ENCODE measurements at regions not wholly inside any gene's neighbourhood (a gene's known extent, or its start where the extent isn't known, plus 50 kb on each side); places are given as distances from the start of the nearest gene placed in this dataset.

DNA sequence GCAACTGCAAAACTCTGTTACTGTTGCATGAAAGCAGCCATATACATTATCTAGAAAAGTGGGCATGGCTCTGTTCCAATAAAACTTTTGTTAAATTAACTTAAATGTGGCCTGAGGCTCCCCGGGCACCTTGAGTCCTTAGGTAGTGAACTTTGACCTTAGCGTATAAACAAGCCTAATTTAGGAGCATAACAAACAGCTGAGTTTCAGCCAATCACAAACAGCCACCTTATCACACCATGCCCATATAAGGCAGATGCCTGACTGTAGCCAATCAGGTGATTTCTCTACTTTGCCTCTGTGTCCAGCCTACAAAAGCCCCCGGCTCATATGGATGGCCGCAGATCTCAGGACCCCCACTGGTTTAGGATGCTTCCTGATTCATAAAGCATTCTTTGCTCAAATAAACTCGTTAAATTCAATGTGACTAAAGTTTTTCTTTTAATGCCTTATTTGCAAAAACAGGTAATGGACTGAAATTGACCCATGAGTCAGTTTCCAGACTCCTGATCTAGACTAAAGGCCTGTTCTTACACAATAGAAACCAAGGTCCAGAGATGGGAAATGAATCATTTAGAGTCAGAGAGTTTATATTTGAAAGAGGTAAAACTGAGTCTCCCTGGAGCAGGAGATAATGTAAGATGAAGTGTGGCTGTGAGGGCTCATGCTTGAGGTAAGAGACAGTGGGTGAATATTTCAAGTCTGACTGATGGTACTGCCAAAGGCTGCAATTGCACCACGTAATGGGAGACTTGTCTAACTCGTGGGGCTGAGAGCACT, 130.2 kb downstream of the FGF9 start:
- no peak overlapping the region for H3K27ac Mint-ChIP-seq
- no peaks in the 10 kb centered on the region for H3K36me3 Mint-ChIP-seq
- H3K27me3 Mint-ChIP-seq: peaks cover 8% of the 10 kb centered on the region
- no peak overlapping the region for H3K4me3 Mint-ChIP-seq
- no peaks in the 10 kb centered on the region for H3K9me3 Mint-ChIP-seq
- ATAC-seq: no peak
- H3K4me1 Mint-ChIP-seq: no peaks in the 10 kb centered on the region

DNA sequence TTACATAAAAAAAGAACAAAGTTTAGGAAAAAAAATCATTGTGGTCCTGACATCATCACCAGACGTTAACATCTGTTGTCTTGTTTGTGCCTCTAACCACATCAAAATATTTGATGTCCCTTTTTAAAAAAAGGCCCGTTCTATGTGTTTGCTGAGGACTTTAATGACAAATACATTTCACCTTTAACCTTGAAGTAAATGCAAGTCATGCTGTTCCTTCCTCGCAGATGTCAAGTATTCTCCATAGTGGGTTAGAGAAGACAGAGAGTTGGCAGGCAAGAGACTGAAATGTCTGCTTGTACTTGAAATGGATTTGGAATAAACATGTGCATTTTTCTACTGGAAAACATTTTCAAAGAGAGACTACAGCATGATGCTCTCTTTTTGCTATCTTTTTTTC, 134.9 kb downstream of the FGF9 start:
- no peaks in the 10 kb centered on the region for H3K9me3 Mint-ChIP-seq

DNA sequence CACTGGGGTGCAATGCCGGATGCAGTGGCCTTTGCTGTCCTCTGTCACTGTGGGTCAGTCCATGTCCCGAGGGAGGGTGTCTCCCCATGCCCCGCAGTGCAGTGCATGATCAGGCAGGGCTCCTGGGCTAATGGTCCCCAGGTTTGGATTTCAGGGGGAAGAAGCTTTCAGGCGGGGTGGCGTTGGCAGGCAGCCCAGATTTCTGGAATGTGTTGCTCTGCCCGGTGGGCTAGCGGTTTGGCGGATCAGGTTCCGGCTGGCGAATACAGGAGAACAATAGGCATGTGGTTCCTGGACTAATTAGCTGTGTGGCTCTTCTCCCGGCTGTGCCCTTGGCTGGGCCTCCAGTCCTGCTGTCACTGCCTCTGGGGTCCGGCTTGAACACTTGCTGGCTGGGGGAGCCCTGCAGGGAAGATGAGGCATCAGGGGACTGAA, 141.3 kb downstream of the FGF9 start:
- Mint-ChIP-seq H3K27ac (no peak overlapping the region), H3K9me3 (peaks cover 2% of the 10 kb centered on the region), H3K4me3 (no peak overlapping the region), H3K27me3 (peaks cover 28% of the 10 kb centered on the region), H3K4me1 (no peaks in the 10 kb centered on the region), H3K36me3 (no peaks in the 10 kb centered on the region)
- ATAC-seq: no peak

More for the DNA sequence above, 134.9 kb downstream of the FGF9 start:
- Mint-ChIP-seq H3K4me1 (no peaks in the 10 kb centered on the region), H3K4me3 (no peak overlapping the region), H3K27ac (no peak overlapping the region), H3K36me3 (no peaks in the 10 kb centered on the region), H3K27me3 (peaks cover 21% of the 10 kb centered on the region)
- ATAC-seq: no peak

DNA sequence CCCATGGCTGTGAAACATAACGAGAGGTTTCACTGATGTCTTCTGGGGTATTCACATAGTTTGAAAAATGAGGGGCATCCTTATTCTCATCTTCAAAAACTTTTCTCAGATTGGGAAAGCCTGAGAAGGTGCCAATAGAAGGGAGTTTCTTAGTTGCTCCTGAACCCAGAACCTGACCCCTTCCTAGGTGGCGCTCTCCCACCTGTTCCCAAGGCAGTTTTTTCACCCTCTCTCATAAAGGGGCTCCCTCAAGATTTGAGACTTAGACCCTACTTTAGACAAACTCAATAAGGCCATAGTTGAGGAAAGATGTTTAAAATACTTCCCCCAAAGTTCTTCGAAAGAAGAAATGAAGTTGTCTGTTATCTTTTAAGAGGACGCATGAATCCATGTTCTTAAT, 142.2 kb downstream of the FGF9 start:
- no peak overlapping the region for H3K4me3 Mint-ChIP-seq
- H3K27me3 Mint-ChIP-seq: peaks cover 26% of the 10 kb centered on the region
- H3K27ac Mint-ChIP-seq: no peak overlapping the region
- ATAC-seq: no peak
- no peaks in the 10 kb centered on the region for H3K4me1 Mint-ChIP-seq
- no peaks in the 10 kb centered on the region for H3K36me3 Mint-ChIP-seq
- H3K9me3 Mint-ChIP-seq: peaks cover 2% of the 10 kb centered on the region

- H3K9me3 Mint-ChIP-seq: peaks cover 2% of the 10 kb centered on the region
- no peaks in the 10 kb centered on the region for H3K36me3 Mint-ChIP-seq
- no peaks in the 10 kb centered on the region for H3K4me1 Mint-ChIP-seq
- no peak overlapping the region for H3K27ac Mint-ChIP-seq
- H3K4me3 Mint-ChIP-seq: no peak overlapping the region
- ATAC-seq: no peak
- peaks cover 26% of the 10 kb centered on the region for H3K27me3 Mint-ChIP-seq
Observed at GRCh38 chr13:21813844-21814243, 143.0 kb downstream of the FGF9 start.

DNA sequence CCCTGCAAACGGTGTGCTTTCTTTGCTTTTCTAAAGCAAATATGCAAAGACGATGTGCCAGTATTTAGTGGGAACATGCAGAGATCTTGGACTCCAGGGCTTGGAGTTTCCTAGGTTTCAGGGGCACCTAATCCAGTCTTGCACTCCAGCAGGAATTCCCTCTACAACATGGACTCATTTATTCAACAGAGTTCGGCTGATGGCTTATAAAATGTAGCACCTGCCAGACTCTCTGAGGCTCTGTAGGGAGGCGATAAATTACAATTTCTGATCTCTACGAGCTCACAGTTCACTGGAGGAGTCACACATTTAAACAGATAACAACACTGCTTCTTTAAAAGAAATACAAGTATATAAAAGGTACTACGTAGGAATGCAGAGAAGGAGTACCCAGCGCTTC, 143.7 kb downstream of the FGF9 start:
- ATAC-seq: no peak
- H3K27me3 Mint-ChIP-seq: peaks cover 26% of the 10 kb centered on the region
- no peak overlapping the region for H3K4me3 Mint-ChIP-seq
- H3K4me1 Mint-ChIP-seq: no peaks in the 10 kb centered on the region
- H3K36me3 Mint-ChIP-seq: no peaks in the 10 kb centered on the region
- peaks cover 2% of the 10 kb centered on the region for H3K9me3 Mint-ChIP-seq
- no peak overlapping the region for H3K27ac Mint-ChIP-seq

DNA sequence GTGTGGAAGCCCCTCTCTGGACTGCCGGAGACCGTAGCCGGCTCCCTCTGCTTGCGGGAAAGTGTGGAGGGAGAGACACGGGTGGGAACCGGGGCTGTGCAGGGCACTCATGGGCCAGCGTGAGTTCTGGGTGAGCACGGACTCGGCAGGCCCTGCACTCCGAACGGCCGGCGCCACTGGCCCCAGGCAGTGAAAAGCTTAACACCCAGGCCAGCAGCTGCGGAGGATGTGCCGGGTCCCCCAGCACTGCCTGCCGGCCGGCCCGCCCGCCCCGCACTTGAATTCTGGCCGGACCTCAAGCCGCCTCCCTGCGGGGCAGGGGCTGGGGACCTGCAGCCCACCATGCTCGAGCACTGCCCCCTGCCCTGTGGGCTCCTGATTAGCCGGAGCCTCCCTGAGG, 147.0 kb downstream of the FGF9 start:
- H3K36me3 Mint-ChIP-seq: no peaks in the 10 kb centered on the region
- no peak for ATAC-seq

GRCh38 chr13:21822029-21822428, 151.2 kb downstream of the FGF9 start:
- no peak overlapping the region for H3K4me3 Mint-ChIP-seq
- no peak for ATAC-seq
- H3K27ac Mint-ChIP-seq: no peak overlapping the region
- H3K9me3 Mint-ChIP-seq: no peaks in the 10 kb centered on the region
- no peaks in the 10 kb centered on the region for H3K27me3 Mint-ChIP-seq
- H3K4me1 Mint-ChIP-seq: no peaks in the 10 kb centered on the region
- no peaks in the 10 kb centered on the region for H3K36me3 Mint-ChIP-seq

More for the DNA sequence above, 147.0 kb downstream of the FGF9 start:
- Mint-ChIP-seq H3K27ac (no peak overlapping the region), H3K9me3 (peaks cover 2% of the 10 kb centered on the region), H3K4me3 (no peak overlapping the region), H3K4me1 (no peaks in the 10 kb centered on the region), H3K27me3 (no peaks in the 10 kb centered on the region)

- H3K4me3 Mint-ChIP-seq: no peak overlapping the region
- H3K27ac Mint-ChIP-seq: no peak overlapping the region
- no peak for ATAC-seq
- H3K9me3 Mint-ChIP-seq: no peaks in the 10 kb centered on the region
- H3K4me1 Mint-ChIP-seq: no peaks in the 10 kb centered on the region
- no peaks in the 10 kb centered on the region for H3K36me3 Mint-ChIP-seq
- H3K27me3 Mint-ChIP-seq: no peaks in the 10 kb centered on the region
Observed at GRCh38 chr13:21823416-21823815, 152.5 kb downstream of the FGF9 start.

DNA sequence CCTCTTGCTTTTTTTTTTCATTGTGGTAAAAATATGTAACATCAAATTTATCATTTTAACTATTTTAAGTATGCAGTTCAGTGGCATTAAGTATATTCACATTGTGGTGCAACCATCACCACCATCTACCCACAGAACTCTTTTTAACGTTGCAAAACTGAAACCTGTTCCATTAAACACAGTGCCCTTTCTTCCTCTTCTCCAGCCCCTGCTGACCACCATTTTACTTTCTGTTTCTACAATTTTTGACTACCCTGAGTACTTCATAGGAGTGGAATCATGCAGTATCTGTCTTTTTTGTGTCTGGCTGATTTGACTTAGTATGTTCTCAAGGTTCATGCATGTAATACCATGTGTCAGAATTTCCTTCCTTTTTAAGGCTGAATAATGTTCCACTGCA, 153.1 kb downstream of the FGF9 start:
- Mint-ChIP-seq H3K27me3 (no peaks in the 10 kb centered on the region), H3K4me3 (no peak overlapping the region), H3K36me3 (no peaks in the 10 kb centered on the region), H3K27ac (no peak overlapping the region), H3K4me1 (no peaks in the 10 kb centered on the region), H3K9me3 (no peaks in the 10 kb centered on the region)
- no peak for ATAC-seq

DNA sequence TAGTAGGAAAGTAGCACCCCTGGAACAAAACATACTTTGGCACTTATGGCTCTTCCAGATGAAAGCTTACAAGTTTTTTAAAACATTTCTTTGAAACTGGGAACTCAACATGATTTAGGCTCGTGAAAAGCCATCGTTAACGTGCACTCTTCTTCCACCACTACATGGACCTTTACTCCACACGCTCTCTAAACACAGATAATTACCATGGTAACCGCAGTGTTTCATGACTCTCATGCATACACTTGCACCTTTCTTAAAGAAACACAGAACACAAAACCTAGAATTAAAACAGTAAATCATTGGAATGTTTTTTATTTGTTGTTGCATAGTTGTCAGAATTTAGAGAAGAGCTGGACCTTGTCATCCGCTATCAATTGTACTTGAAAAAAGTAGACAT, 154.3 kb downstream of the FGF9 start:
- Mint-ChIP-seq H3K4me3 (no peak overlapping the region), H3K9me3 (no peaks in the 10 kb centered on the region), H3K27me3 (no peaks in the 10 kb centered on the region), H3K4me1 (no peaks in the 10 kb centered on the region), H3K36me3 (no peaks in the 10 kb centered on the region), H3K27ac (no peak overlapping the region)
- no peak for ATAC-seq

GRCh38 chr13:21825801-21826200, 154.9 kb downstream of the FGF9 start:
- H3K9me3 Mint-ChIP-seq: no peaks in the 10 kb centered on the region
- ATAC-seq: no peak
- H3K4me1 Mint-ChIP-seq: no peaks in the 10 kb centered on the region
- no peaks in the 10 kb centered on the region for H3K36me3 Mint-ChIP-seq
- H3K27me3 Mint-ChIP-seq: no peaks in the 10 kb centered on the region
- H3K4me3 Mint-ChIP-seq: no peak overlapping the region
- H3K27ac Mint-ChIP-seq: no peak overlapping the region

DNA sequence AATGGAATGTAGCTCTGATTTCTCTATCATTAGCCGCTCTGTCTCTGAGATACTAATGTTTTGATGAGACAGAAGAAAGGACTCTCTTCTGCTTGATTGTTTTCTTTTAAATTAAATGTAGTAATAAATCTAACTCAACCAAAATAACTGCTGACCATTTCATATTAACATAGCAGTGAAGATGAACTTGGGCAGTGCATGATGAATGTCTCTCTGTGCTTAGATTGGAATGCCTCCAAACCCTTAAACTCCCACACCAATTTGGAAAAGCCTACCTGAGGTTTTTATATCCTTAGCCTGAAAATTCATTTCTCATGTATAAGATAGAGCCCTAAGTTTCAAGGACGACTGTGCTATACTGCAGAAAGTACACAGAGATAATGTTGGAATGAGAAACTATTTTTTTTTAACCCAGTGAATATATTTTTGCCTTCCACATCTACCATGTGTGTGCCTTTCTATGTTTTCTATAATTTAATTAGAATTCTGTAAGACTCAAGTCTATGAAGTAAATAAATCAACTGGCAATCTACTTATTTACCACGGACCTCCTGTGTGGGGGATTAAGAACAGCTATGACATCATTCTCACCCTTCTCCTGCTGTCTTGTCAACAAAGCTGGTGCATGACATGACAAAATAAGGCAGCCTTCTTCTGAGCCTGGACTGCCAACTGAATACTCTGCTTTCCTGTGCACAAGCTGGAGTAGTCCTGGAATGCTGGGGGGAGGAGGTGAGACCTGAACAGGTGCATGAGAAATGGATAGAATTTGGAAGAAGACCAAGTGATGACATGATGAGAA, 155.5 kb downstream of the FGF9 start:
- Mint-ChIP-seq H3K4me1 (no peaks in the 10 kb centered on the region), H3K27me3 (no peaks in the 10 kb centered on the region), H3K27ac (no peak overlapping the region), H3K4me3 (no peak overlapping the region), H3K36me3 (no peaks in the 10 kb centered on the region), H3K9me3 (no peaks in the 10 kb centered on the region)
- no peak for ATAC-seq

DNA sequence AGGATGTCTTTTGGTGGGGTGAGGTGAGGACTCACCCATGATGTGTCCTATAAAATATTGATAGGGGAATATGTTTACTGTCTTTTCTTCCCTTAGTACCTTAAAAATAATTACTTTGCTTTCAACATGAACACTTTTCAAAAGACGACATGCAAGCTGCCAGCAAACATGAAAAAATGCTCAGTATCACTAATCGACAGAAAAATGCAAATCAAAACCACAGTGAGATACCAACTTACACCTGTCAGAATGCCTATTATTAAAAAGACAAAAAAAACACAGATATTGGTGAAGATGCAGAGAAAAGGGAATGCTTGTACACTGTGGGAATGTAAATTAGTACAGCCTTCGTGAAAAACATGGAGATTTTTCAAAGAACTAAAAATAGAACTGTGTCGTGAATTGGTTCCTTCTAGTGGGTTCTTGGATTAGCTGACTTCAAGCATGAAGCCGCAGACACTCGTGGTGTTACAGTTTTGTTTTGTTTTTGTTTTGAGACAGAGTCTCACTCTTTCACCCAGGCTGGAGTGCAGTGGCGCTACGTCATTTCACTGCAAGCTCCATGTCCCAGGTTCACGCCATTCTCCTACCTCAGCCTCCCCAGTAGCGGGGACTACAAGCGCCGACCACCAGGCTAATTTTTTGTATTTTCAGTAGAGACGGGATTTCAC, 160.9 kb downstream of the FGF9 start:
- Mint-ChIP-seq H3K4me3 (no peak overlapping the region), H3K27ac (no peak overlapping the region), H3K9me3 (peaks cover 2% of the 10 kb centered on the region), H3K27me3 (no peaks in the 10 kb centered on the region), H3K4me1 (no peaks in the 10 kb centered on the region), H3K36me3 (no peaks in the 10 kb centered on the region)
- ATAC-seq: no peak

DNA sequence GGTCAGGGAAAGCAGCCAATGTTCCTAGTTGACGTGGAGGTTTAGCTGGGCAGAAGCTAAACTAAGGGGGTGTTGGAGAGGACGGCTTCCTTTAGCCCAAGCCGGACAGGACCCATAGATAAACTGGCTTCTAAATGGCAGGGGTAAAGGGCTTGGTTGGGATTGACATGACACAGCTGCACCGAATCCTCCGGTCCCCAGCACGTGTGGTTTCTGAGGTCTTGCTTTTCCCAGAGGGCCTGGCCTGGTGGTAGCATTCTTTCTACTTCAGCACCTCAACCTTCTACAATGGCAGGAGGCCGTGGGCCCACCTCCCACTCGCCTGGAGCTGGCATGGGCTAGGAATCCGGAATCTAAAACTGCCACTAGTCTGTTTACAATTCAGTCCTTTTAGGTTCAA, 163.0 kb downstream of the FGF9 start:
- no peaks in the 10 kb centered on the region for H3K4me1 Mint-ChIP-seq

More for the DNA sequence above, 163.0 kb downstream of the FGF9 start:
- Mint-ChIP-seq H3K27me3 (no peaks in the 10 kb centered on the region), H3K4me3 (no peak overlapping the region), H3K36me3 (no peaks in the 10 kb centered on the region), H3K27ac (no peak overlapping the region), H3K9me3 (peaks cover 2% of the 10 kb centered on the region)
- no peak for ATAC-seq
